GM18907 (cell line): ENCODE measurements at regions not wholly inside any gene's neighbourhood (a gene's known extent, or its start where the extent isn't known, plus 50 kb on each side); places are given as distances from the start of the nearest gene placed in this dataset.
"Not testable (repeated sequence)": the region's sequence is repeated elsewhere in the genome, so short reads cannot be mapped to it uniquely, and the experiment has no call there.

Source experiments
- ATAC-seq: cut with Tn5 transposase; IDR thresholded peaks from one replicate; pipeline ENCODE4 v1.9.1; 2021; ENCODE audit warnings: mild to moderate bottlenecking, moderate library complexity; ENCODE audit not compliant: unreplicated experiment

- ATAC-seq, result no peak
Measured at GRCh38 chr2:139609109-139609508, 828.9 kb upstream of the NXPH2 start.

- no peak for ATAC-seq
Measured at GRCh38 chr2:139605668-139606067, 825.5 kb upstream of the NXPH2 start.

DNA sequence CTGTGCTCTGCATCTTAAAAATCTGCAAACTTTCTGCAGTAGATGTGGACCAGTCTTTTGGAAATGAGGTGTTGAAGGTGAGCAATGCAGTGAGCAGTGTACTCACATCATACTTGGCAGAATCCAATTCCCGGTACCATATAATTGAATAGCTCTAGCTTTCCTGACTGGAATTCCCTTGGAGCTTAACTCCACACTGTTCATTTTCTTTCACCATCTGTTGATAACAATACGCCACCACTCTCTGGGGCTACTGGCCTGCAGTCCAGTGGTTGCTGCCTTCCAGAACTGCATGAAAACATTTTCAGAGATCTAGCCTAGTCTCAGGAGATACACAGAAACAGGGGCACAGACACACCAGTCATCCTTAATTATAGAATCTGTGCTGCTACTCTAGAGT lies 820.0 kb upstream of the NXPH2 start:
- ATAC-seq, result no peak

DNA sequence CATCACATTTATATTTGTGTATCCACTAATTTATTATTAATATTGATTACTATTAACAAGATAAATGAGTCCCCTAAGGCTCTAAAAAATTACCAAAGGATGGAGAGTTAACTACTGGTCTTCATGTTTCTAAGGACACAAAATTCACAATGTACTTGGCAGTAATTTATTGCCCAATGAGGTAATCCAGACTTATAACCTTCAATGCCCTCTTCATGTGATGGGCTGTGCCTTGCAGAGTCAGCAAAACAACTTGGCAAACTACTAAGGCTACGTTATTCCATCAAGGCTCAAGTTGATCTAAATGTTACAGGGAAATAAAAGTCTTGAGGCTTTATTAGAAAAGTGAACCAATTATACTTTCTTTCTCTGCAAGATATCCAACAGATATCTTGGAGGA lies 804.9 kb upstream of the NXPH2 start:
- no peak for ATAC-seq

GRCh38 chr2:139574371-139574770 lies 794.2 kb upstream of the NXPH2 start:
- ATAC-seq, result no peak

DNA sequence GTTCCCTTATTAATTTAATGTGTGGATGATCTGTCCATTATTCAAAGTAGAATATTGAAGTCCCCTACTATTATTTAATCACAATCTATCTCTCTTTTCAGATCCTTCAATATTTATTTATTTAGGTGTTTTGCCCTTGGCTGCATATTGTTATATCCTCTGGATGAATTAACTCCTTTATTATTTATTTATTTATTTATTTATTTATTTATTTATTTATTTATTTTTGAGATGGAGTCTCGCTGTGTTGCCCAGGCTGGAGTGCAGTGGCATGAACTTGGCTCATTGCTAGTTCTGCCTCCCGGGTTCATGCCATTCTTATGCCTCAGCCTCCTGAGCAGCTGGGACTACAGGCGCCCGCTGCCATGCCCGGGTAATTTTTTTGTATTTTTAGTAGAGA lies 776.6 kb upstream of the NXPH2 start:
- no peak for ATAC-seq

DNA sequence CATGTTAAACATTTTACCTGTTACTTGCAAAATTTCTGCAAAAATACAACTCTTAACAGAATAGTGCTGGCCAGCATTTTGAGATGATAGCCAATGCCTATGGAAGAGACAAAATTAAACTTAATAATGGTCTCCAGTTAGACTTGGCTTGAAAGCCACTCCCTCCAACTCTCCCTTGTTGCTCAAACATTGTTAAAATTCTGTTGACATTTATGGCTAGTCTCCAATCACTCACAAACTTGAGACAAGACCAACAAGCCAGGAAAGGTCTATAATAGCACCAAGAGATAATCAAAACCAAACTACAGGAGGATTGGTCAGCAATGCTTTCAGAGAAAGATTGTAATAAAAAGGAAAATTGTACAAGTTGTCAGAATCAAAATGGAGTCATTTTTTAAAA lies 770.7 kb upstream of the NXPH2 start:
- no peak for ATAC-seq

DNA sequence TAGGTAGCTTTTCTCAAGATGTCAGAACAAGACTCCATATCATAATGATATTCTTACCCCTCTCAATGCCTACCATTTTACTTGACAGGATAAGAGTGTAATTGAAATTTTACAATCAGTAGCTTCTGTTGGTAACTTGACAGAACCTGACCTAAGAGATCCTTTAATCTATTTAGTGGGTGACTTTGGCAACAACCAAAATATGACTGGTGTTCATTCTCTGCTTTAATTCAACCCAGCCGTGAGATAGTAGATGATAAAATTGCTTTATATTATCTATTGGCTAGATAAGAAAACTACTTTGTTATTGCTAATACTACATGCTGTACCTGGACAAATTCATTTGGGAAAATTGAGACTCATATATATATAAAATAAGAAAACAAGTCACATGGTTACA lies 770.2 kb upstream of the NXPH2 start:
- no peak for ATAC-seq

DNA sequence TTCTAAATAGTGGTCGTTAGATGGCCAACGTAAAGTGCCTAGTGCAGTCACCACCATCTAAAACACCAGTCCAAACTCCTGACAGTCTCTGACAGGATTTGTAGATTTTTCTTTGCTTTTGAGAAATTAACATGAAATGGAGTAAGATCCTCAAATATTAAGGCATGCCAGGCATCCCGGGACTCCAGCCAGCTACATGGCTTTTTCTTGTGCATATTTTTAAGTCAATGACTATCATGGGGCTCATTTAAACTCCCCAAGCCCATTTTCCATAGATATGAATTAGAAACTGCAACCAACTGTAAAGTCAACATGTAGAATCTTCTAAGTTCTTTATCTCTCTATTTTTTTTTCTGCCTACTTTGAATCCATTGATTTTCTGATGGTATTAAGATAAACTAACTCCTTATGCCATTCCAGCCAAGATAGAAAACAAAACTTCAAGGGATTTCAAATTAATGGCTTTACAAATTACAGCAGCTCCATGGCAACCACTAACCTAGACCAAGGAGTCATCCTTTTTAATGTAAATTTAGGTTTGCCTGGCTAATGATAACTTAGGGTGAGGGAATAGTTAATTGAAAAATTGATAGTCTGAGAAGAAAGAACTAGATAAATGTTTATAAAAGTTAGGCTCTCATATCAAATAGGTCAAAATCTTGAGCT lies 764.1 kb upstream of the NXPH2 start:
- no peak for ATAC-seq

- ATAC-seq, result not testable (repeated sequence)
Measured at GRCh38 chr2:139538332-139539020, 758.3 kb upstream of the NXPH2 start.

- ATAC-seq, result no peak
Measured at GRCh38 chr2:139529080-139529479, 748.9 kb upstream of the NXPH2 start.

GRCh38 chr2:139526781-139527180 lies 746.6 kb upstream of the NXPH2 start:
- no peak for ATAC-seq

- ATAC-seq, result no peak
Measured at GRCh38 chr2:139518321-139518720, 738.1 kb upstream of the NXPH2 start.

DNA sequence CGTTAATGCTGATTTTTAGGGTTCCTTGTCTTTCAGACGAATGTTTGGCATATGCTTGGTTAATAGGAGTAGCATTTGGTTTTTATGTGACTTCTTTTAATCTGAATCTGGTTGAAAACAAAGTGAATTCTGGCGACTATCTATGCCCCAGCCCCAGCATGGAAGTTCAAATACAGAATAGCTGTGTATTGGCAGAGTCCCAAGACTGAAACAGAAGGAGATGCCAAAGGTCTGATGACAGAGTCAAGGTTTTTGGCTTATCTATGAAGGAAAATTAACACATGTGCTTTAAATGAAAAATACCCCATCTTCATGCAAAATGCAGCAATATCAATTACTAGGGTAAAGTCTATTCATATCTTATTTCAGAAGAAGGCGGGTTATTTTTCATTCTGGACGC lies 734.8 kb upstream of the NXPH2 start:
- ATAC-seq, result no peak

GRCh38 chr2:139495851-139496250 lies 715.7 kb upstream of the NXPH2 start:
- no peak for ATAC-seq

DNA sequence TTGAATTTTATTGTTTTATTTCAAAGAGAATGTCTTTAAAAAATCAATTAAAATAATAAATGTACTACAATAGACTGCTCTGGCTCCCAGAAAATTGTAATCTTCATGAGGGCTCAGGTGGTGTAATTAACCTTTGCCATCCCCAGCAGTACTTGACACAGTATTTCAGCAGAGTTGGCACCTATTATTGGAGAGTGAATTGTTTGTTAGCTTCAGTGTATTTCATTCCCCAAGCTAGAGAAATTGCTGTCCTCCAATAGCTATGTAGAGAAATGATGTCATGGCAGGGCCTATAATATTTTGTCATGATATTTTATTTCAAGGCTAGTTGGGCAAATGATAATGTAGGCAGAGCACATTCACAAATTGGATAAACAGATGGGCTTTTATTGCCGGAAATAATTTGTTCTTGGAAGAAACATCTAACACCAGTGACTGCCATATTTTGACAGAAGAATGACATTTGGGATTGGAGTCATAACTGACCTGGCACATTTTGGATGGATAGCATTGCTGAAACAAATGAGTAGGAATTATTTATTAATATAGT lies 712.0 kb upstream of the NXPH2 start:
- no peak for ATAC-seq

DNA sequence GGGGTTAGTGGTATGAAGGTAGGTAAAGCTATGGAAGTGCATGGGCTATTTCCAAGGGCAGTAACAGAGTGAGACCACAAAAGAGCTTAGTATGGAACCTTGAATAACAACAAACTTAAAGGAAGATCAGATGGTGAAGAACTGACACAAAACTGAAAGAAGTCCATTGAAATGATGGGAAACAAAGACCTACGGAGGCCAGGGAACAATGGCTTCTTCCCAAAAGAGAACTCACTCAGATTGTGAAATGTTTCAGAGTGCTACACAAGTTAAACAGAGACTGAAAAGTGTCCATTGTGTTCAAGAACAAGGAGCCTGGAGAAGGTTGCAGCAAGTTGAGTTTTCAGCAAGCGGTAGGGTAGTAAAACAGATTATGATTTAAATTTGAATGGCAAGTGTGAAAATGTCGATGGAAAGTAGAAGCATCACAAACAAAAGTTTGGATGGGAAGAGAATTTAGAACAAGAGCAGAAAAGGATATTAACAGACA lies 700.0 kb upstream of the NXPH2 start:
- ATAC-seq, result no peak

DNA sequence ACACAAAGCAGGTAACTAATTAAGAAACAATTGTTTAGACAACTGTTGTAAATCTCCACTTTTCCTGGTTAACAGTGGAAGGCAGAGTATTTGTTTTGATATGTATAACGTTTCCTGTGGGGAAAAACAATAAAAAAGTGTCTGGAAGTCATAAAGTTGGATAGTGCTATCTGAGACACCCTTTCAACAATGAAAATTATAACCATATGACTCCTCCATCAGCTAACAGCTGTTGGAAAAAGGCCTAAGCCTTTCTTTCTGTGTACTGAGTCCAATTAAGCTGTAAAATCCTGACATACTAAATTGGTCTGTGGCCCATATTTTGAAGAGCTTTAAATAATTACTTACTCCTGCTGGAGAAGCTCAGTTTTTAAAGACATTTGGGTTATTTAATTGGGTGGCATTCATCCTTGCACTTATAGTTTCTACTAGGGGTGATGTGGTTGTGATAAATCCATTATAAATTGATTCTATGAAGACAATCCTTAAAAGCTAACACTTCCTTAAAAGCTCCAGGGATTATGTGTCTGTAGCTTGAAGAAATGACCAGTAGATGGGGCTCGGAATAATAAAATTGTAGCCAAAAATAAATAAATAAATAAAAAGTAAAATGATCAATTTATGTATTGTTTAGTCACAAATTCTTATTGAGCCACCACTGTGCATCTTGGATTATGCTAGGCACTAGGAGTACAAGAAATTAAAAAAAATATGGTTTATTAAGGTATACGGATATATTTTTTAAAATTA lies 698.1 kb upstream of the NXPH2 start:
- no peak for ATAC-seq

DNA sequence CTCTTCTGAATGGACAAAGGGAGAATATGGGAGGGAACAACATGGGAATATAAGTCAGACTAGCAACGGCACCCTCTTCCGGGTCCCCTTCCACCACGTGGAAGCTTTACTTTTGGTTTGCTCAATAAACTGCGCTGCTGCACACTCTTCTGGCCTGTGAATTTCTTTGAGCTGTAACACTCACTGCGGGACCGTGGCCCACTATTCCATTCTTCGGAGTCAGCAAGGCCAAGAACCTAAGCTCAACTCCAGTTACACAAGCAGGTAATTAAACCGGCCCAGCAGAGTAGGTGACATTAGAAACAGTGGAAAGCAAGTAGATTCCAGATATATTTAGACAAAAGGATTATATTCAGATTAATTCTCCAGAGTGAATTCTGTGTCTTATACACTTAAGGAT lies 697.4 kb upstream of the NXPH2 start:
- ATAC-seq, result no peak

DNA sequence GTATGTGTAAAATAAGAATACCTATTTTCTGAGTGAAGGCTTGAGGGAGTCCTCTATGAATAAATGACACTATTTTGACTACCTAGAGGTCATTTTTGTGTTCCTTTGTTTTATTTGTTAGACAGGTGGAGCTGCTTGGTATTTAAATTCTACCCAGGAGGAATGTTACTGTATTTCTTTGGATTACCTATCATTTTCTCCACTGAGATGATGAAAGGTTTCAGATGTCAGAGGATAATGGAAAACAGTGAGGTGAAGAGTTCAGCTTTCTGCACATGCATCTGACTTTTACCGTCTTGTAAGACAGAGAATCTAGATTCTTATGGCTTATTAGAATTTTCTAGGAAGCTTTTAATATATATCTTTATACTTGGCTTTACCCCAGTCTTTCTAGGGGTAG lies 689.8 kb upstream of the NXPH2 start:
- no peak for ATAC-seq

DNA sequence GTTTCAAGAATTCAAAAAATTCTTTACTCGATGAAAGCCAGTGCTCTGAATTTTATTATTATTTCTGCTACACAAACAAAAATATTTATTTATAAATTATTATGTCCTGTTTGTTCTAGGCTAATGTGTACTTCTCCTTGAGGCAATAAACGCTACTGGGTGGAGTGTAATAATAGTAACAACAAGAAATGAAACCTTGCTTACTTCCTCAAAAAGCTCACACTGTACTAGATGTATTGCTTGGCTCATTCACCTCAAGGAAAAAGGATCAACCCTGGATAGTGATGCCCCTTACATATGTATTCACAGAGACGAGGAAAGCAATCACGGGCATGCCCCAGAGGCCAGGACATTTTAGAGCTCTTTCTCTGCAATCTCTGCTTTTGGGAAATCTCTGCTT lies 685.6 kb upstream of the NXPH2 start:
- ATAC-seq, result no peak

GRCh38 chr2:139457873-139458272 lies 677.7 kb upstream of the NXPH2 start:
- no peak for ATAC-seq
